T-helper 2 cell treated with Interferon-gamma antibody and Interleukin-4, amounts not matched to agents 5 μg/mL and 100 μg/mL, for 36 hours (primary cell): ENCODE measurements at regions not wholly inside any gene's neighbourhood (a gene's known extent, or its start where the extent isn't known, plus 50 kb on each side); places are given as distances from the start of the nearest gene placed in this dataset.

Experiments used
- DNase-seq: peaks from one replicate; pipeline ENCODE4 v3.0.0; 2021; ENCODE audit warnings: low spot score
- H3K27ac Mint-ChIP-seq: one replicate; pipeline ENCODE4 v1.8.0; 2021; ENCODE audit warnings: mild to moderate bottlenecking, mixed read lengths
- H3K27me3 Mint-ChIP-seq: one replicate; pipeline ENCODE4 v1.8.0; 2021; ENCODE audit warnings: low read depth, mixed read lengths
- H3K36me3 Mint-ChIP-seq: one replicate; pipeline ENCODE4 v1.8.0; 2021; ENCODE audit warnings: low read depth, mixed read lengths
- H3K4me1 Mint-ChIP-seq: one replicate; pipeline ENCODE4 v1.8.0; 2021; ENCODE audit warnings: low read depth, mixed read lengths
- H3K4me3 Mint-ChIP-seq: one replicate; pipeline ENCODE4 v1.8.0; 2022; ENCODE audit warnings: mild to moderate bottlenecking, moderate library complexity, mixed read lengths
- H3K9me3 Mint-ChIP-seq: one replicate; pipeline ENCODE4 v1.8.0; 2021; ENCODE audit warnings: mixed read lengths

DNA sequence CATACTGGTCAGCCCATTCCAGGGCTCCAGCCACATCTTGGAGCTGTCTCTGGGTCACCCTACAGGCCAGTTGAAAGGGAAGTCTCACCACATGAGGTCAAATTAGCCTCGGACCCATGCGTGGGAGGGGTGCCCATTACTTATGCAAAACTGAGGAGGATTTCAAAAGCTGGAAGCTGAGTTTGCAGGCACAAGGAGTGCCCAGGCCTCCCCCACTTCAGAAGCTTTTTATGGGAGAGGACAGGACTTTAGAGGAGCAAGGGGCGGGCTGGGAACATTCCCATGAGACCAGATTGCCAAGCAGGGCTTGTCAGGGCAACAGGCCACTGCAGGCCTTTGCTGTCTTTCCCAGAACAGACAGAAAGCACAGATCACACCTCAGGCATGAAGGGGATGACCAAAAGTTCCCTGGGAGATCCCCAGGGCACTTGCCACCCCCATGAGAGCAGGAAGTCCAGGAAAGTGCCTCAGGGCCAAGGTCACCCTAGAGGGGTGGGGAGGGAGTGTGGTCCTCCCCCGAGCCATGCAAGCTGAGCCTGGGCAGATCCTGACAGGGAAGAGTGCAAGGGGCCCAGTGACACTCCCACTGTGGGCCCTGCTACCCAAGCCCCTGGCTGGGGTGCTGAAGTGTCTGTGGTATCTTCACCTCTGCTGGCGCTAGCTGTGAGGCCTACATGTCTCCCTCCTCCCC is 267.7 kb downstream of the BCL11A start:
- no peak overlapping the region for H3K4me3 Mint-ChIP-seq
- no peaks in the 10 kb centered on the region for H3K9me3 Mint-ChIP-seq
- no peaks in the 10 kb centered on the region for H3K4me1 Mint-ChIP-seq
- no peak for DNase-seq
- H3K27ac Mint-ChIP-seq, result no peak overlapping the region
- peaks cover 3% of the 10 kb centered on the region for H3K27me3 Mint-ChIP-seq
- H3K36me3 Mint-ChIP-seq, result no peaks in the 10 kb centered on the region

DNA sequence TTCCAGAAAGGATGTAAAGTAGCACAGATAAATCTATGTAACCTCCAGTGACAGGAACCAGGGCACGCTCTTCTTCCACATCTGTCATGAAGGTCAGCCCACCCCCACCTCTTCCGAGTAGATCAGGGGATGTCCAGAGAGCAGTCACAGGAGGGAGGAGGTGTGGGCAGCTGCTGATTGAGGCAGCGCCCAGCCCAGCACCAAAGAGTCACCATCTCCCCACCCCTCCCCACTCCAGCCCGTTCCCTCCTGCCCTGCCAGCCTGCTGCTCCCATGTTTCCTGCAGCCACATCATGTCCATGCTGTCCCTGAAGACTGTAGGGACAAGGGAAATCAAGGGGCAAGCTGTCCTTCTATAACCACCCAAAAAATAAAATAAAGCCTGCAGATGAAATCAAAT is 269.8 kb downstream of the BCL11A start:
- Mint-ChIP-seq H3K9me3 (no peaks in the 10 kb centered on the region), H3K4me1 (no peaks in the 10 kb centered on the region), H3K4me3 (no peak overlapping the region), H3K36me3 (no peaks in the 10 kb centered on the region), H3K27me3 (peaks cover 3% of the 10 kb centered on the region), H3K27ac (no peak overlapping the region)
- DNase-seq, result no peak

DNA sequence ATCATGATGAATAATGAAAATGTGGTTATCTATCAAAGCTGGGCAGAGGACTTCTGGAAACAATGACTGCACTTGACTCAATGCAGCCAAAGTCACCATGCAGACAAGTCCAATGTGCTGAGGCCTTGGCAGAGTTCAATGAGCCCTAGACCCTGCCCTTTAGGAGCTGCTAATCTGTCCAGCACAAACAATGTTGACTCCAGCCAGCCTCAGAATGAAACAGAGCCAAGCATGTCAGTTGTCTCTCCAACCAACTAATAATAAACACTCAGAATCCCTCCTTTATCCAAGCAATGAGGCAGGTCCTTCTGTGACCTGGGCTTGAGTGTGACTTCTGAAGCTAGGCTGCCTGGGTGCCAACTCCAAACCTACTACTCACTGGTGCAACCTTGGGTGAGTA is 270.6 kb downstream of the BCL11A start:
- H3K36me3 Mint-ChIP-seq, result no peaks in the 10 kb centered on the region
- H3K27ac Mint-ChIP-seq, result no peak overlapping the region
- H3K4me1 Mint-ChIP-seq, result no peaks in the 10 kb centered on the region
- DNase-seq, result no peak
- H3K4me3 Mint-ChIP-seq, result no peak overlapping the region
- H3K9me3 Mint-ChIP-seq, result no peaks in the 10 kb centered on the region
- H3K27me3 Mint-ChIP-seq, result peaks cover 3% of the 10 kb centered on the region

DNA sequence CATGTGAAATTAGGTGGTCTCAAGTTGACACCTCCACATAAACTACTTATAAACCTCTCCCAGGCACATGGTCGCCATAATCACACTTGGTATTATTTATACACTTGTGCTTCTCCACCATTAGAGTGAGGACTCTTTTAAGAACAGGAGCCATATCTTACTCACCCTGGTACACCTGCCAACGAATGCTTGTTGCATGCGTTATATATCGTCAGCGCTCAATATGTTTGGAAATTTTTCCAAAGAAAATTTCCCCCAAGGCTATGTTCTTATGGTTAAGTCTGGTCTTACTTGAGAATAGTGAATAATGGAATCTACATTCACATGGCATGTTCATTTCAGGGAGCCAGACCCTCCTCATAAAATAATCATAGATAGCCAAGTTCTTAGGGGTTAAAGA is 271.7 kb downstream of the BCL11A start:
- Mint-ChIP-seq H3K4me3 (no peak overlapping the region), H3K9me3 (no peaks in the 10 kb centered on the region), H3K4me1 (no peaks in the 10 kb centered on the region), H3K36me3 (no peaks in the 10 kb centered on the region), H3K27me3 (no peaks in the 10 kb centered on the region), H3K27ac (no peak overlapping the region)
- no peak for DNase-seq

DNA sequence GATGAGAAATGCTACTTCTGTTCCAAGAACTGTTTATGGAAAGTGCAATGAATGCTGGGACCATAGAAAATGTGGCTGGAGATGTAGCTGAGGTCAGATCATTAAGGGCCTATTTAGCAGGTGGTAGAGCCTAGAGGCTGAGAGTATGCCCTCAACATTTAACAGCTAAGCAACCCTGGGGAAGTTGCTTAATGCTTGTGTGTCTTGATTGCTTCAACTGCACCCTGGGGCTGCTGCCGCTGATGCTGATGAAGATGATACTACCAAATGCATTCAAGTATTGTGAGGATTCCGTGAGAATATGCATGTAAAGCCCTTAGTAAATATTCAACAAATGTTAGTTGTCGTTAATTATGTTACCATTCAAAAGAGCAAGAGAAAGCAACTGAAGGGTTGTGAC is 273.2 kb downstream of the BCL11A start:
- no peak overlapping the region for H3K27ac Mint-ChIP-seq
- no peaks in the 10 kb centered on the region for H3K9me3 Mint-ChIP-seq
- no peaks in the 10 kb centered on the region for H3K36me3 Mint-ChIP-seq
- no peak overlapping the region for H3K4me3 Mint-ChIP-seq
- no peak for DNase-seq
- H3K27me3 Mint-ChIP-seq, result no peaks in the 10 kb centered on the region
- H3K4me1 Mint-ChIP-seq, result no peaks in the 10 kb centered on the region

DNA sequence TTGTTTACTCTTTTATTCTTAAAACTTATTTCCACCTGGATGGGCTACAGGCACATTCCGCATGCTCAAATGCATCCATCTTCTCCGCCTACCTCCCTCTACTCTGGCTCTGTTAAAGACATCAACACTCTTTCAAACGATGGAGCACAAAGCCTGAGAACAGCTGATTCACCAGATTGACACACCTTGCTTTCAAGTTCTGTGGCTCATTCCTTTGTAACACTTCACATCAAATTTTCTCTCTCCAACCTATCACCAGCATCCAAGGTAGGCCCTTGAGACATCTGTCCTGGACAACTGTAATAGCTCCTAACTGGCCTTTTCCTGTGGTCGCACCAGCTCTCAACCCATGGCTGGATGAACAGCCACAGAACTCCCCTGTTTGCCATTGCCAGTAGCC is 274.5 kb downstream of the BCL11A start:
- Mint-ChIP-seq H3K27ac (no peak overlapping the region), H3K9me3 (no peaks in the 10 kb centered on the region), H3K27me3 (no peaks in the 10 kb centered on the region)

DNA sequence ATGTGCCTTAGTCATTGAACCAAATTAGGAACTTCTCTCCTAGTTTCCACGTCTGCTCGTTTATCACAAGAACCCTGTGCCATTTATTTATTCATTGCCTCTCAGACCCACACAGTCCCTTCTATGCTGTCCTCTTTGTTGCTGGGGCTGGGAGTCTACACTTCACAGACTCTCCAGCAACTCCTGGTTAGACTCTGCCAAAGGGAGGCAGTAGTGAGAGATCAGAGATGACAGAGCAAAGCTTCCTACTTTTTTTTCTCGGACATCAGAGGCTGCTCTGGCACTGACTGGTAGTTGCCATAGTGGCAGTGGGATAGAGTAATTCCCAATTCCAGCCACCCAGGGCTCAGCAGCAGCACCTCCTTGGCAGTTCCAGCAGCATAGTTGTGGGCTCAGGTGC is 277.5 kb downstream of the BCL11A start:
- Mint-ChIP-seq H3K4me3 (no peak overlapping the region), H3K4me1 (no peaks in the 10 kb centered on the region), H3K9me3 (no peaks in the 10 kb centered on the region), H3K36me3 (no peaks in the 10 kb centered on the region), H3K27me3 (no peaks in the 10 kb centered on the region), H3K27ac (no peak overlapping the region)
- DNase-seq, result no peak

More for the DNA sequence above, 274.5 kb downstream of the BCL11A start:
- Mint-ChIP-seq H3K36me3 (no peaks in the 10 kb centered on the region), H3K4me1 (no peaks in the 10 kb centered on the region), H3K4me3 (no peak overlapping the region)
- DNase-seq, result no peak

DNA sequence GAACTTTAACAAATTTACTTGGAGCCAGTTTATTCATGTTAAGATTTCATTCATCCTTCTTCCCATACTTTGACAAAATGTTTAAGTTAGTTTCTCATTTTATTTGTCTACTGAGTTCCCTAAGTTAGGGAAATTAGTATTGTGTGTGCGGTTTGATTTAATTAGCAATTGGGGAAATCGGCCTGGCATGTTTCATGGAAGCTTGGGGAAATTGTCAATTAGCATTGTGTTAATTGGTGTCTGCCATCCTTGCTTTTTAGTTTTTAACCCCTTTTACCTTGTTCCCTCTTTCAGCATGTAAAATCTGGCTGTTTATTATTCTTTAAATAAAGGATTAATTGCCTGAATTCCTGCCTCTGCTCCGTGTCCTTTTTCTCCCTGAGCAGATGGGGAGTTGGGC is 279.6 kb downstream of the BCL11A start:
- no peaks in the 10 kb centered on the region for H3K36me3 Mint-ChIP-seq
- H3K27ac Mint-ChIP-seq, result no peak overlapping the region
- H3K4me1 Mint-ChIP-seq, result no peaks in the 10 kb centered on the region
- H3K9me3 Mint-ChIP-seq, result no peaks in the 10 kb centered on the region
- no peaks in the 10 kb centered on the region for H3K27me3 Mint-ChIP-seq
- no peak overlapping the region for H3K4me3 Mint-ChIP-seq
- DNase-seq, result no peak

DNA sequence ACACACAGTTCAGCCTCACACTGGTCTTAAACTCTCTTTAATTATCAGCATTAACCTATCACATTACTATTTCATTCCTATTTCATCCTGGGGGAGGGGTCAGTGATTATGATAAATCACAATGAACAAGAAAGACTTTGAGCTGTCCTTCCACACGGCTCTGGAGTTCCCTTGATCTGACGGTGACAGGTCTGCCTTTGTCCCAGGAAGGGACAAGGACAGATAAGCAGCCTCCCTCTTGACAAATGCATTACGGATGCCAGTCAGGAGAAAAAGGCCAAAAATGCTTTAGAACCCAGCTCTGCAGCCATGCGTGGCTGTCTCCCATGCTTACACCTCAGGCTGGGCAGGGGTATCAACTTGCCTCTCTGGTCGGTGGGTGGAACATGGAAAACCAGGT is 281.7 kb downstream of the BCL11A start:
- H3K4me1 Mint-ChIP-seq, result no peaks in the 10 kb centered on the region
- no peaks in the 10 kb centered on the region for H3K9me3 Mint-ChIP-seq
- H3K27ac Mint-ChIP-seq, result no peak overlapping the region
- no peaks in the 10 kb centered on the region for H3K27me3 Mint-ChIP-seq
- H3K36me3 Mint-ChIP-seq, result no peaks in the 10 kb centered on the region
- DNase-seq, result no peak
- H3K4me3 Mint-ChIP-seq, result no peak overlapping the region

DNA sequence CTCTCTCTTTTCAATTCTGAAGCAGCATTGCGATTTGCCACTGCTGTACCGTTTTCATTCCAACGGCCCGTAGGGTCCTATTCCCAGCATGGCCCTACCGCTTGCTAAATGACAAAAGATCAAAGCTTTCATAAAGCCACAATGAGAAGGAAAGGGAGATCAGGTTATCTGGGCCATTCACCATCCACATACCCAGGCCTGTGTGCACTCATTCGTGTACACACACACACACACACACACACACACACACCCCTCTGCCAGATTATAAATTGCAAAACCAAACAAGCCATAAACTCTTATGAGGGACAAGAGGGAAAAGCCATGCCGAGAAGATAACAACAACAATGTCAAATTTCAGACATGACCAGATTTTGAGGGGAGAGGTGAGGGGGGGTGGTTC is 282.3 kb downstream of the BCL11A start:
- Mint-ChIP-seq H3K27me3 (no peaks in the 10 kb centered on the region), H3K9me3 (no peaks in the 10 kb centered on the region), H3K36me3 (no peaks in the 10 kb centered on the region), H3K4me3 (no peak overlapping the region), H3K4me1 (no peaks in the 10 kb centered on the region), H3K27ac (no peak overlapping the region)
- no peak for DNase-seq

DNA sequence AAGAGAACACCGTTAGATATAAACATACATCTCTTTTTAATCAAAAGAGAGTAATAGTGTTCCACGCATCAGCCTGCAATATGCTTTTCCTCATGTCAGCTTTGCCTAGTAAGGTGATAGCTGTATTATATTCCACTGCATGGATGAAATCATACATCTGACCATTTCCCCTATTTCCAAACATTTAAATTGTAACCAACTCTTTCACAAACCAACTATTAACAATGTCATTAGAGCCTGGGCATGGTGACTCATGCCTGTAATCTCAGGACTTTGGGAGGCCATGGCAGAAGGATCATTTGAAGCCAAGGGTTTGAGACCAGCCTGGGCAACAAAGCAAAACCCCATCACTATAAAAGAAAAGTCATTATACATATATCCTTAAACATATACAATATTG is 284.8 kb downstream of the BCL11A start:
- no peaks in the 10 kb centered on the region for H3K4me1 Mint-ChIP-seq
- H3K36me3 Mint-ChIP-seq, result no peaks in the 10 kb centered on the region
- H3K4me3 Mint-ChIP-seq, result no peak overlapping the region
- H3K27me3 Mint-ChIP-seq, result no peaks in the 10 kb centered on the region
- no peaks in the 10 kb centered on the region for H3K9me3 Mint-ChIP-seq
- DNase-seq, result no peak
- H3K27ac Mint-ChIP-seq, result no peak overlapping the region

DNA sequence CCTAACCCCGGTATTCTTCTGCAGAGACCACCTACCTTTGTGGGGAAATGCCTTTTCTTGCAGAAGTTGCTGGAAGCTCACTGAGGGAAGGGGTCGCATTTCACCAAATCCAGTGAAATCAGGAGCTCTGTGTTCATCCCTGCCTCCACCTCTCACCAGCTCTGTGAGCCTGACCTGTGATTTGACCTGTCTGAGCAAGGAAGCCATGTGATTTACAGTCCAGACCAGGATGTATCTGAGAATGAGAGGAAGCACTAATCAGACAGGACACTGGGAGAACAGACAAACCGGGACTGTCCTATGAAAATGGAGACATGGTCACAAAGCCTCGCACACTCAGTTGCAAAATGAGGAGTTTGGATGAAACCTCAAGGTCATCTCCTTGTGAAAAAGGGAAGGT is 285.4 kb downstream of the BCL11A start:
- no peak overlapping the region for H3K27ac Mint-ChIP-seq
- no peak for DNase-seq
- H3K9me3 Mint-ChIP-seq, result no peaks in the 10 kb centered on the region
- no peak overlapping the region for H3K4me3 Mint-ChIP-seq
- no peaks in the 10 kb centered on the region for H3K4me1 Mint-ChIP-seq
- no peaks in the 10 kb centered on the region for H3K36me3 Mint-ChIP-seq
- no peaks in the 10 kb centered on the region for H3K27me3 Mint-ChIP-seq

DNA sequence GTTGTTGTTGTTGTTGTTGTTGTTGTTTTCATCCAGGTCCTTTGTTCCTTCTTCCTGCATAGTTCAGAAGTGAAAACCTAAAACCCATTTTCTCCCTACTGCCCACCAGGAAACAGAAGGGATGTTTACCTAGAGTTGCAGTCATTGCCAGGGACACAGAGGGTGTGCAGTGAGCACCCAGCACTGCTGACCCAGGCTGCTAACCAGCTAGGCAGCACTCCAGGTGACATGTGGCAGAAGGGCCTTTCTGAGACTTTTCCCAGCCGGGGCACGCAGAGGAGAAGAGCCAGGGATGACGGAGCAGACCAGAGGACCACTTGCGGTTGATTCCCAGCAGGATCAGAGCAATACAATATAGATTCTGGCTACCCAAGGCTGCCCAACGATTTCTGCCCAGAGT is 286.3 kb downstream of the BCL11A start:
- Mint-ChIP-seq H3K27me3 (no peaks in the 10 kb centered on the region), H3K27ac (no peak overlapping the region), H3K9me3 (no peaks in the 10 kb centered on the region), H3K4me3 (no peak overlapping the region), H3K4me1 (no peaks in the 10 kb centered on the region), H3K36me3 (no peaks in the 10 kb centered on the region)
- DNase-seq, result no peak

DNA sequence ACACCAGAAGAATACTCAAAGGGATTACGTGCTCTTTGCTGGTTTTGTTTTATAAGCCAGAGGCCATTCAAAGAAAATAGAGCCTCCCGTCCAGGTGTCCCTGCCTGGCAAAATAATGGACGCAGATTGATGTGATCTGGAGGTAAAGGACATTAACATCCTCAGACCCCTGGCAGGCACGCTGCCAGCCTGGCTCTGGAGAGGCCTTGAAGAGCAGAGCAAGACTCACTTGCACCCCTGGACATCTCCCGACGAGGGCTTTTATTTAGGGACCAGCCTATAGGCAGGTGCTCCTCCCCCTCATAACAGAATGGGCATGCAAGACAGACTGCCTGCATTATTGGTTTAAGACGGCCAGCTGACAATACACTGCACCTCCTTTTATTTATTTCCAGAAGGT is 291.3 kb downstream of the BCL11A start:
- H3K9me3 Mint-ChIP-seq, result no peaks in the 10 kb centered on the region
- H3K4me3 Mint-ChIP-seq, result no peak overlapping the region
- DNase-seq, result no peak
- no peaks in the 10 kb centered on the region for H3K36me3 Mint-ChIP-seq
- H3K4me1 Mint-ChIP-seq, result no peaks in the 10 kb centered on the region
- no peak overlapping the region for H3K27ac Mint-ChIP-seq
- no peaks in the 10 kb centered on the region for H3K27me3 Mint-ChIP-seq

DNA sequence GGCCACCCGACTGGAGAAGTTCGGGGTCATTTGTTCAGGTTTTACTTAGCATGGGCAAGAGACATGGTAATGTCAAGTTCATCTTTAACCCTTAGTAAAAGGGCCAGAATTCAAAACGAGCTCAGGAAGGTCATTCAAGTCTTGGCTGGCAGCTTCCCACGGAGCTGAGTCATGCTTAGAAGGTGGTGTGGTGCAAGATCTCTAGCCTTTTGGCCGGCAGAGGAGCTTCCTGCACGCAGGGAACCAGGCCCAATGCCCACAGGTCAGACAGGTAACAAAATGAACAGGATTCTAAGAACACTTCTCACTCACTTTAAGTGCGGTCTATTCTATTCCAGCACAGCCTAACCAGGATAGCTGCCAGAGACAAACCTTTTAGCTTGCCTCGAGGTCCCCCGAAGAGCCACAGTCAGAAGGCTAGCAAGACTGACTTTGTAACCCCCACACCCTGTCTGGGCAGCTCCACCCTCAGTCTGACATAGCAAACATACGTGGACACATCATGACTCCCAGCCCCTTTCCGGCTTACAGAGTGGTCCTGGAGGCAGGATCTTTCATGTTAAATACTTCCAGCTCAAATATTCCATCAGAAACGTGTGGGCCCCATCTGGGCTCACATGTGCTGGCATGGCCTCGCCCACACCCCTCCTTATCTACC is 292.7 kb downstream of the BCL11A start:
- H3K36me3 Mint-ChIP-seq, result no peaks in the 10 kb centered on the region
- no peak overlapping the region for H3K4me3 Mint-ChIP-seq
- H3K27me3 Mint-ChIP-seq, result no peaks in the 10 kb centered on the region
- no peaks in the 10 kb centered on the region for H3K9me3 Mint-ChIP-seq
- no peak for DNase-seq
- H3K27ac Mint-ChIP-seq, result no peak overlapping the region
- H3K4me1 Mint-ChIP-seq, result no peaks in the 10 kb centered on the region
